ENCODE measurements at regions not wholly inside any gene's neighbourhood (a gene's known extent, or its start where the extent isn't known, plus 50 kb on each side); places are given as distances from the start of the nearest gene placed in this dataset.

- ATAC-seq (replicated peaks in 1 of 4) = peak in 2 of 4 experiments; percentile 80 to 91
- ChIA-PET POLR2A (no interaction called here), CTCF (interaction anchor here in 1 of 2 donors (1.9 kb wide), 1 partner anchor 30 kb away, joined by 6 read pairs; no protein-coding TSS in a partner anchor)
- Mint-ChIP-seq H3K4me3 (peak overlapping the region in 1 of 3 donors; percentile 34), H3K27ac (peak overlapping the region in 1 of 2 donors; percentile 66), H3K9me3 (peaks cover 0 to 12% (median 0%) of the 10 kb centered on the region in 3 donors), H3K27me3 (no peaks in the 10 kb centered on the region), H3K36me3 (no peaks in the 10 kb centered on the region), H3K4me1 (peaks cover 0 to 21% (median 0%) of the 10 kb centered on the region in 3 donors)
- DNase-seq = peak in 20 of 35 experiments; percentile 32 to 81 (median 68)
- no peaks in the 10 kb centered on the region for H3K36me3 ChIP-seq (ENCODE audit: control insufficient read depth in 2 of 2, extremely low read depth in 1 of 2, insufficient read depth in 1 of 2, low read length in 1 of 2)
- no peak overlapping the region for H3K4me3 ChIP-seq (ENCODE audit: control insufficient read depth in 1 of 2, extremely low read depth in 1 of 2, low read length in 1 of 2)
- H3K27me3 ChIP-seq (replicated peaks in 1 of 2; ENCODE audit: control insufficient read depth in 2 of 2, extremely low read depth in 1 of 2, insufficient read depth in 2 of 2, low read length in 1 of 2) = no peaks in the 10 kb centered on the region
- 0% methylated on average over 2 of the region's 9 CpGs for WGBS (ENCODE audit: insufficient coverage)
- H3K27ac ChIP-seq (ENCODE audit: low read length) = peak overlapping the region; percentile 18
- no peaks in the 10 kb centered on the region for H3K9me3 ChIP-seq
- peaks cover 0 to 17% of the 10 kb centered on the region in 2 experiments for H3K4me1 ChIP-seq (ENCODE audit: control insufficient read depth in 1 of 2, extremely low read depth in 1 of 2, insufficient read depth in 2 of 2, low read length in 2 of 2)
Measured at GRCh38 chrY:19232276-19232994, 458.9 kb upstream of the HSFY2 start.

- no peak for DNase-seq
- Mint-ChIP-seq H3K4me1 (no peaks in the 10 kb centered on the region), H3K9me3 (no peaks in the 10 kb centered on the region), H3K36me3 (no peaks in the 10 kb centered on the region), H3K27ac (no peak overlapping the region), H3K27me3 (no peaks in the 10 kb centered on the region), H3K4me3 (no peak overlapping the region)
- WGBS (ENCODE audit: insufficient coverage) = no CpG with 5 or more reads among the region's 1 CpG
- no peak overlapping the region for H3K4me3 ChIP-seq (ENCODE audit: control insufficient read depth in 1 of 2, extremely low read depth in 1 of 2, low read length in 1 of 2)
- no peaks in the 10 kb centered on the region for H3K4me1 ChIP-seq (ENCODE audit: control insufficient read depth in 1 of 2, extremely low read depth in 1 of 2, insufficient read depth in 2 of 2, low read length in 2 of 2)
- ChIA-PET CTCF (no interaction called here), POLR2A (no interaction called here)
- ATAC-seq (replicated peaks in 1 of 4) = no peak
- no peaks in the 10 kb centered on the region for H3K9me3 ChIP-seq
- H3K36me3 ChIP-seq (ENCODE audit: control insufficient read depth in 2 of 2, extremely low read depth in 1 of 2, insufficient read depth in 1 of 2, low read length in 1 of 2) = no peaks in the 10 kb centered on the region
- no peak overlapping the region for H3K27ac ChIP-seq (ENCODE audit: low read length)
- H3K27me3 ChIP-seq (replicated peaks in 1 of 2; ENCODE audit: control insufficient read depth in 2 of 2, extremely low read depth in 1 of 2, insufficient read depth in 2 of 2, low read length in 1 of 2) = no peaks in the 10 kb centered on the region
Measured at GRCh38 chrY:19220784-19221183, 447.2 kb upstream of the HSFY2 start.

GRCh38 chrY:19208915-19209314 lies 435.4 kb upstream of the HSFY2 start:
- Histone ChIP-seq H3K27me3 (replicated peaks in 1 of 2; ENCODE audit: control insufficient read depth in 2 of 2, extremely low read depth in 1 of 2, insufficient read depth in 2 of 2, low read length in 1 of 2) (no peaks in the 10 kb centered on the region), H3K4me3 (ENCODE audit: control insufficient read depth in 1 of 2, extremely low read depth in 1 of 2, low read length in 1 of 2) (no peak overlapping the region), H3K4me1 (ENCODE audit: control insufficient read depth in 1 of 2, extremely low read depth in 1 of 2, insufficient read depth in 2 of 2, low read length in 2 of 2) (no peaks in the 10 kb centered on the region), H3K9me3 (no peaks in the 10 kb centered on the region), H3K27ac (ENCODE audit: low read length) (no peak overlapping the region), H3K36me3 (ENCODE audit: control insufficient read depth in 2 of 2, extremely low read depth in 1 of 2, insufficient read depth in 1 of 2, low read length in 1 of 2) (no peaks in the 10 kb centered on the region)
- no peak overlapping the region for H3K4me3 Mint-ChIP-seq
- H3K9me3 Mint-ChIP-seq = no peaks in the 10 kb centered on the region
- no peaks in the 10 kb centered on the region for H3K36me3 Mint-ChIP-seq
- DNase-seq (no peak), ATAC-seq (replicated peaks in 1 of 4) (no peak)
- WGBS (ENCODE audit: insufficient coverage) = no CpG with 5 or more reads among the region's 2 CpGs
- H3K27ac Mint-ChIP-seq = no peak overlapping the region
- H3K27me3 Mint-ChIP-seq = no peaks in the 10 kb centered on the region
- ChIA-PET POLR2A (no interaction called here), CTCF (no interaction called here)
- H3K4me1 Mint-ChIP-seq = no peaks in the 10 kb centered on the region

DNA sequence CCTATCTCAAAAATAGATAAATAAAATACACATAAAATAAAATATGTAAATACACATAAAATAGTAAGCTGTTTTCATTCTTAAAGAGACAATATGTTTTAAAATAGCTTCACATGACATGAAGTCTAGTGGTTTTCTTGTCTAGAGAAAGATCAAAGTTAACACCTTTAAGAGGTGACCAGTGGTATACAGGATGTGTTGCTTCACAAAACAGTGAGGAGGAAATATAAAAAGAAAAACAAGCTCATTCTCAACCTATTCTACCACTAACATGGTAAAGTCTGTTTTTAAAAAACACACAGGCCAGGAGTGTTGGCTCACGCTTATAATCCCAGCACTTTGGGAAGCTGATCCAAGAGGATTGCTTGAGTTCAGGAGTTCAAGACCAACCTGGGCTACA lies 433.5 kb upstream of the HSFY2 start:
- no peaks in the 10 kb centered on the region for H3K27me3 ChIP-seq (replicated peaks in 1 of 2; ENCODE audit: control insufficient read depth in 2 of 2, extremely low read depth in 1 of 2, insufficient read depth in 2 of 2, low read length in 1 of 2)
- POLR2A ChIA-PET = no interaction called here
- Mint-ChIP-seq H3K9me3 (no peaks in the 10 kb centered on the region), H3K4me1 (peaks cover 0 to 2% (median 0%) of the 10 kb centered on the region in 3 donors), H3K27ac (no peak overlapping the region), H3K4me3 (no peak overlapping the region), H3K27me3 (no peaks in the 10 kb centered on the region), H3K36me3 (no peaks in the 10 kb centered on the region)
- WGBS (ENCODE audit: insufficient coverage) = no CpG with 5 or more reads among the region's 1 CpG
- CTCF ChIA-PET = no interaction called here
- no peak for DNase-seq
- H3K36me3 ChIP-seq (ENCODE audit: control insufficient read depth in 2 of 2, extremely low read depth in 1 of 2, insufficient read depth in 1 of 2, low read length in 1 of 2) = no peaks in the 10 kb centered on the region
- H3K4me1 ChIP-seq (ENCODE audit: control insufficient read depth in 1 of 2, extremely low read depth in 1 of 2, insufficient read depth in 2 of 2, low read length in 2 of 2) = no peaks in the 10 kb centered on the region
- H3K27ac ChIP-seq (ENCODE audit: low read length) = no peak overlapping the region
- no peak for ATAC-seq (replicated peaks in 1 of 4)
- H3K4me3 ChIP-seq (ENCODE audit: control insufficient read depth in 1 of 2, extremely low read depth in 1 of 2, low read length in 1 of 2) = no peak overlapping the region
- H3K9me3 ChIP-seq = no peaks in the 10 kb centered on the region

DNA sequence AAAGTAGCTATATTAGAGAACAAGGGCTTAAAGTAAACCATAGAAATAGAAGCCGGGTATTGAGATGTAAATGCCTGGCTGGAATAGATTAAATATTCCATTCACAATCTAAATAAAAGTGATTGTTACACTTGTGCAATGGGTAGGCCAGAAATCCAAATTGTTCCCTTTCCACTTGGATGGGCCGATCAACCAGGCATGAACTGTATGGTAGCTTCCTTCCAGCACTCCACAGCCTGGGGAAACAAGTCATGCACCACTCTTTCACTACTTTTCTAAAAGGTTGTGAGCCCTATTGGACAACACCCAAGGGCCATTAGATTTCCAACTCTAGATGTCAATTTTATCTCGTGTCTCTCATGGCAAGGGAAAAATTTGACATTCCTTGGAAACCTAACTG lies 407.3 kb upstream of the HSFY2 start:
- H3K4me1 Mint-ChIP-seq = no peaks in the 10 kb centered on the region
- CTCF ChIA-PET = no interaction called here
- no peaks in the 10 kb centered on the region for H3K9me3 ChIP-seq
- no peaks in the 10 kb centered on the region for H3K27me3 Mint-ChIP-seq
- POLR2A ChIA-PET = no interaction called here
- H3K27ac ChIP-seq (ENCODE audit: low read length) = no peak overlapping the region
- H3K36me3 Mint-ChIP-seq = no peaks in the 10 kb centered on the region
- no peak overlapping the region for H3K4me3 ChIP-seq (ENCODE audit: control insufficient read depth in 1 of 2, extremely low read depth in 1 of 2, low read length in 1 of 2)
- no peak overlapping the region for H3K27ac Mint-ChIP-seq
- no peak overlapping the region for H3K4me3 Mint-ChIP-seq
- H3K4me1 ChIP-seq (ENCODE audit: control insufficient read depth in 1 of 2, extremely low read depth in 1 of 2, insufficient read depth in 2 of 2, low read length in 2 of 2) = no peaks in the 10 kb centered on the region
- no peaks in the 10 kb centered on the region for H3K27me3 ChIP-seq (replicated peaks in 1 of 2; ENCODE audit: control insufficient read depth in 2 of 2, extremely low read depth in 1 of 2, insufficient read depth in 2 of 2, low read length in 1 of 2)
- peaks cover 0 to 16% (median 0%) of the 10 kb centered on the region in 3 donors for H3K9me3 Mint-ChIP-seq
- no peaks in the 10 kb centered on the region for H3K36me3 ChIP-seq (ENCODE audit: control insufficient read depth in 2 of 2, extremely low read depth in 1 of 2, insufficient read depth in 1 of 2, low read length in 1 of 2)
- no peak for ATAC-seq (replicated peaks in 1 of 4)
- WGBS (ENCODE audit: insufficient coverage) = no CpG with 5 or more reads among the region's 3 CpGs
- no peak for DNase-seq

GRCh38 chrY:19168202-19168565 lies 394.6 kb upstream of the HSFY2 start:
- Histone ChIP-seq H3K4me3 (ENCODE audit: control insufficient read depth in 1 of 2, extremely low read depth in 1 of 2, low read length in 1 of 2) (no peak overlapping the region), H3K9me3 (no peaks in the 10 kb centered on the region), H3K27me3 (replicated peaks in 1 of 2; ENCODE audit: control insufficient read depth in 2 of 2, extremely low read depth in 1 of 2, insufficient read depth in 2 of 2, low read length in 1 of 2) (no peaks in the 10 kb centered on the region), H3K36me3 (ENCODE audit: control insufficient read depth in 2 of 2, extremely low read depth in 1 of 2, insufficient read depth in 1 of 2, low read length in 1 of 2) (no peaks in the 10 kb centered on the region), H3K27ac (ENCODE audit: low read length) (no peak overlapping the region), H3K4me1 (ENCODE audit: control insufficient read depth in 1 of 2, extremely low read depth in 1 of 2, insufficient read depth in 2 of 2, low read length in 2 of 2) (no peaks in the 10 kb centered on the region)
- no peak for ATAC-seq (replicated peaks in 1 of 4)
- Mint-ChIP-seq H3K36me3 (no peaks in the 10 kb centered on the region), H3K4me1 (no peaks in the 10 kb centered on the region), H3K27me3 (no peaks in the 10 kb centered on the region), H3K4me3 (no peak overlapping the region), H3K27ac (no peak overlapping the region), H3K9me3 (peaks cover 0 to 5% (median 0%) of the 10 kb centered on the region in 3 donors)
- POLR2A ChIA-PET = no interaction called here
- DNase-seq = no peak
- CTCF ChIA-PET = no interaction called here
- no CpG with 5 or more reads among the region's 5 CpGs for WGBS (ENCODE audit: insufficient coverage)

Data from T-cell (primary cell).